T-helper 1 cell treated with Interleukin-12 subunit alpha and Interleukin-12 subunit beta and Interleukin-4 antibody, amounts not matched to agents 30 ng/mL and 1 ng/mL, for 36 hours (primary cell): ENCODE measurements at regions not wholly inside any gene's neighbourhood (a gene's known extent, or its start where the extent isn't known, plus 50 kb on each side); places are given as distances from the start of the nearest gene placed in this dataset.

ENCODE experiments used
- intact Hi-C: fragments of 100-400 bp; cut with micrococcal nuclease; formaldehyde crosslinking; loops from one replicate; pipeline ENCODE4 v1.15.1; 2024

- intact Hi-C loops: no loop called here
These were observed 713.0 kb upstream of the LRRC4C start for GRCh38 chr11:42172441-42172840.

- intact Hi-C loops: no loop called here
These were observed 715.8 kb upstream of the LRRC4C start for GRCh38 chr11:42175203-42175602.

GRCh38 chr11:42179216-42179615, 719.8 kb upstream of the LRRC4C start:
- intact Hi-C loops: no loop called here

DNA sequence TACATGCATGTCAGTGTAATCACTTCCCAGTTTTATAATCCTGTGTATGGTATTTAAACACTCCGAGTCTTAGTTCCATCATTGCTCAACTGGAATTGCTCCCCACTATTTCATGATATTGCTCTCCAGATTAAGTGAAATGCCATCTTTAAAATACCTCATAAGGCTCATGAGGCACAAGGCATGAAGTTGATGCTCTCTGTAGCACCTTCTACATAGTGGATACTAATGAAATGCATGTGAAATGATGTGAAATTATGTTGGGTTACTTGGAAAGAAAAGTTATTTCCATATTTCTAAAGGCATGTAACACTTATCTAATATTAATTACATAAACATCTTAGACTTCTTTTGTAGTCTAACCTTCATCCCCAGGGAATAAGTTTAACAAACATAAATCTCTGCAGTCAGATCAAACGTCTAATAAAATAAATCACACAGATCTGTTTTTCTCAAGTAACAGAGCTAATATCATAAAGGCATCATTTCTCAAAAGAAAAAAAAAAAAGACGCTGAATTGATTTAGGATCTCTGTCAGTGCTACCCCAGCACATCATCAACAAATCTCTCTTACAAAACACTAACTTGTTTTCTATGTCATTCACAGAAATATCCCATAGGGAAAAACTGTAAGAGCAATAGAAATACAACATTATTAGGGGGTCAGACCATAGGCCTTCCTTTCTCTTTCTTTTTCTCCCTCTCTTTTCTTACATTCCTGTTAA, 736.0 kb upstream of the LRRC4C start:
- intact Hi-C loops: no loop called here

DNA sequence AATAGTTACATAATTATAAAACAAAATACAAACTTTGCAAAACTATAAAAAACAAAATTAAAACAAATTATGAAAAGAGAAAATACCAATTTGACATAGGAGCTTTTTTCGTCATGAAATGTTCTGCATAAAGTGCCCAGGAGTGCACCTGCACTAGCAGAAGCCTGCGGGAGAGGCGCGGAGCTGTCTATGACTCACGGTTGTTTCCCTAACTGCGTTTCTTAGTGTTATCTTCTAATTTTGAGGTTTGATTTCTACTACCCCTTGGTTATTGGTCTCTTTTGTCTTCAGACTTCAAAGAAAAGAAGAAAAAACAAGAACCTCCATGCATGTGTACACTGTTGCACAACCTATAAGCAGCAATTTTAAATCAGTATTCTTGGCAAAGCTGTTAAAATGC, 740.9 kb upstream of the LRRC4C start:
- intact Hi-C loops: no loop called here

GRCh38 chr11:42201603-42202148, 742.2 kb upstream of the LRRC4C start:
- intact Hi-C loops: no loop called here

GRCh38 chr11:42205518-42205917, 746.1 kb upstream of the LRRC4C start:
- intact Hi-C loops: no loop called here

DNA sequence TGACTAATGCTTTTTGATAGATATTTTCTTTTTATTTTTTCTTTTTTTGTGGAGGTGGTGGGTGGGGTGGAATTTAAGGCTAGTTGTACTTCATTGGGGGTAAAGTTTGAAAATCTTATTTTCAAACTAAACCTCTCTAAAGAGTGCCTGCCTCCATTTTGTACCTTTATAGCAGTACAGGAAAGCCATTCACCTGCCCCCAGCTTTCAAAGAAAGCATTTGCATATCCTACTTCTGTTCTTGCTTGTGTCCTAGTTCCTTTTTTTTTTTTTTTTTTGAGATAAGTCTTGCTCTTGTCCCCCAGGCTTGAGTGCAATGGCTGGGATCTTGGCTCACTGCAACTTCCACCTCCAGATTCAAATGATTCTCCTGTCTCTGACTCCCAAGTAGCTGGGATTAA, 766.2 kb upstream of the LRRC4C start:
- intact Hi-C loops: no loop called here

- intact Hi-C loops: no loop called here
These were observed 773.2 kb upstream of the LRRC4C start for GRCh38 chr11:42232673-42233072.

DNA sequence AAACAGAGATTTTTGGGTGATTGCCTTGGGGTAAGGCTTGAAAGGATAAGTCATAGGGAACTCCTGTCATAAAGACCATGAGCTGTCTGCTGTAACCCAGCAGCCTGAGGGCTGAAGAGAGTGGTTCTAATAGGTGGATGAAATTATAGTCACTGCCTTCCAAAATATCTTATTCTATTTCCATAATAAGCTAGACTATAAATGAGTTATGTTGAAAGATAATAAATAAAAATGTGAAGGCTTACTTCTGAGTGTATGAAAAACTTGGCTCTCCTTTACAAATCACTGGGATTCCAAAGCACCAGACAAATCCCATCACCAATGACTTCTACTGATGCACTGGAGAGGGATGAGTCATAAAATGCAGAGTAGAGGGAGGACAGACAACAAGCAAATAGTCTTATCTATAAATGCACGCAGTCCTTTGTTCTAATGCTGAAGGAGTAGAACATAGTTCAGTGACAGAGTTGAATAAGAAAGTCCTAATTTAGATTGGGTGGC, 775.0 kb upstream of the LRRC4C start:
- intact Hi-C loops: no loop called here

- intact Hi-C loops: no loop called here
These were observed 778.3 kb upstream of the LRRC4C start for GRCh38 chr11:42237701-42238235.

- intact Hi-C loops: no loop called here
These were observed 779.7 kb upstream of the LRRC4C start for GRCh38 chr11:42239188-42239587.

DNA sequence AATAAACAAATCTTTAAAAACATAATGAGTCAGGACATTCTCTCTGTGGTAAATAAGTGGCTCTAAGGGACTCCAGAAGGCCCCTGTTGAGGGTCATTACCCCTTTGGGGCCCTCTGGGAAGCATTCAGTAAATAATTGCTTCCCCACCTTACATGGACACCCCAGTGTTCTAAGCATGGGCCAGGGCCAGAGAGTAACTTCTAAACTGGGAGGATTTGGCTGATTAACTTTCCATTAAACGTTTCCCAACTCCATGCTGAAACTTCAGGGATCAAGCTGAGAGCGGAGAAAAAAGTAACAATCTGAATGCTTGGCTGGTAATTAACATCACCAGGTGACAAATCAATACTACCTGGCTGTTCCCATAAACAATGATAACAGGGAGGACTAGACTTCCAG, 783.9 kb upstream of the LRRC4C start:
- intact Hi-C loops: no loop called here

DNA sequence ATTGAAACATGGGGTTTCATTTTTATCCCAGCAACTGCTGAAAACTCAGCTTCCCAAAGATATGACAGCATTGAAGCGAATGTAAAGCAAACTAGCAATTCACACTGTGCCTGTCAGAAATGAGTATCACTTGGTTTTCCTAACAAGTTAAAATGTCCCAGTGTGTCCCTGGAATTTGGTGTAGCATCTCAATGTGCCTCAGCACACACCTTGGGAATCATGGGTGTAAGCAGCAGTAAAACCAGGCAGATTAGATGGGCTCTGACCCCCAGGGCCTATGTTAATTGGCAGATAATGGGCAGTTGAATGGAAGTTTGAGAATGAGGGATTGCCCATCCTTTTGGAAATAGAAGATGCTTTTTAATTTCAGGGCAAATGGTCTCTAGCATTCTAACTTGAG, 784.9 kb upstream of the LRRC4C start:
- intact Hi-C loops: no loop called here

DNA sequence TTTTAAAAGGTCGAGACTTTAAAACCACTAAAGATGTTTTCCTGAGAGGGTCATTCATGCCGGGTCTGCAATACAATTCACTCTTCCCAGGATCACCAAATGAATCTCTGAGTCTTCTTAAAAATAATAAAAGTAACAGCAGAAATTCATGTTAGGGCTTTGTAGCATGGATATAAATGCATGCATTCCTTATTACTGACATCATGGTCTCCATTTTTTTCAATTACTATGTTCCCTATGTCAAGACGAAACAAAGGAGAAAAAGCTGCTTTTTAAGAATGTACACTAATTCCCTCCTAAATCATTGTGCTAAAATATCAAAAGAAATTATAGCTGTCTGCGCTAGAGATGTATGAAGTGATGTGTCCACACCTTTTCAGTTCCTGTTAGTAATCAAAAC, 789.9 kb upstream of the LRRC4C start:
- intact Hi-C loops: no loop called here

- intact Hi-C loops: no loop called here
These were observed 790.5 kb upstream of the LRRC4C start for GRCh38 chr11:42249956-42250355.

DNA sequence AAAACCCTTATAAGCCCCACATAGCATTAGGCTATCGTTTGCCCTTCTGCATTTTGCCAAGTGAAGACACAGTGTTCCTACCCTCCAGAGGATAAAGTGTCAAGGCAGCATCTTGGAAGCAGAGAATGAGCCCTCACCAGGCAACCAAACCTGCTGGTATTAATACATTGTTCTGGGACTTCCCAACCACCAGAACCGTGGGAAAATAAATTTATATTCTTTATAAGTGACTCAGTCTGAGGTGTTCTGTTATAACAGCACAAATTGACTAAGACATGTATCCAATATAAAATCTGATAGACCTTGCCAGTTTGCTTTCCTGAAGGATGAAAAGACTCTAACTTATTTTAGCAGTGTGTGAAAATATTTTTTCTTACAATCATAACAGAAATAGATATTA, 792.5 kb upstream of the LRRC4C start:
- intact Hi-C loops: no loop called here

- intact Hi-C loops: no loop called here
These were observed 793.7 kb upstream of the LRRC4C start for GRCh38 chr11:42253156-42253555.

GRCh38 chr11:42255906-42256305, 796.5 kb upstream of the LRRC4C start:
- intact Hi-C loops: no loop called here

DNA sequence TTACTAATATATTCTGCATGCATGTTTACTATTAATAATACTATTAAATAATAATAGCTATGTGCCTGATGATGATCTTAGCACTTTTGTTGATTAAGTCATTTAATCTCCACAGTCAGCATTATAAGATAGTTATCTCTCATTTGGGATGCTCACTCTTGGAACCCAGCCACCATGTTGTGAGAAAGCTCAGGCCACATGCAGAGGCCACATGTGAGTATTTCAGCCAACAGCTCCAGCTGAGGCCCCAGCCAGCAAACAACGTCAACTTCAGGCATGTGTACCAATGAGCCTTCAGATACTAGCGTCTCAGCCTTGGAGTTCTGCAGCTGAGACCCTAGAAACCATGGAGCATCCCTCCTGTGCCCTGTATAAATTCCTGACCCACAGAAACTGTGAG, 798.1 kb upstream of the LRRC4C start:
- intact Hi-C loops: no loop called here

DNA sequence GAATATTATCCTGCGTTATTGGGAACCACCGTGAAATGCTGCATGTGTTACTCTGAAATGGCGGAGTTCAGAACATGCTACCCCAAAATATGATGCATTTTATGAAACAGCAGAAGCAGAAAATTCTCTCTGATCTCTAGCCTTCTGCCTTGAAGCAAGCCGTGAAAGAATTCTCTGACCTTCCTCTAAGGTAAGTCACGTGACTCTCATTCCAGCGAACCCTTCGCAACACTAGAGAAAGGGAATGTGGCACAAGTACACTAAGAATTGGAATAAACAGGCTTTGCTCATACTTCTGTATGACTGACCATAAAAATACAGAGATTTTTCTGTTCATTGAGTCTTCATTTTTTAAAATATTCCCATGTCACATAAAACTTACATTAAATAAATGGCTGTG, 805.6 kb upstream of the LRRC4C start:
- intact Hi-C loops: no loop called here

- intact Hi-C loops: no loop called here
These were observed 811.9 kb upstream of the LRRC4C start for GRCh38 chr11:42271306-42271705.

DNA sequence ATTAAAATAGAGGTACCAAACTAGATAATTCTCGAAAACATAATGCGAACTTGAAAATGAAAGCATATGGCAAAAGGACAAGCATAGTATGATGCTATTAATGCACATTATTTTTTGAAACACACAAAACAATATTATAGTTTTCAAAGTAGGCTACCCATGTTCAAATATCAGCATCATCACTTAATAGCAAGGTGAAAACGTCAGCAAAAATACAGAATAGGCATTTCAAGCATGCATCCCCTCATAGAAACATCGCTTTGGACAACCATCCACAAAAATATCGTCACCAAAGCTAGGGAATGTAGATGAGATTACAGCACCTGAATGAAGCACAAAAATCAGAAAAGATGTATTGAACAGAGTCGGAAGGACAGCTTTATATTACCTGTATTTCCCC, 814.5 kb upstream of the LRRC4C start:
- intact Hi-C loops: no loop called here
